H9 (cell line): ENCODE measurements at regions not wholly inside any gene's neighbourhood (a gene's known extent, or its start where the extent isn't known, plus 50 kb on each side); places are given as distances from the start of the nearest gene placed in this dataset.

ENCODE experiments used
- DNase-seq: peaks from one replicate; pipeline ENCODE4 v3.0.0-alpha.2; 2017
- H2AFZ ChIP-seq: one replicate; pipeline ENCODE4 v1.6.1; 2013; ENCODE audit warnings: mild to moderate bottlenecking, low read length, control low read depth, moderate library complexity
- H2AK5ac ChIP-seq: 2 replicates; pipeline ENCODE4 v1.6.1; 2013; ENCODE audit warnings: low read length, control low read depth, mixed read lengths; ENCODE audit not compliant: insufficient read length
- H2BK120ac ChIP-seq: one replicate; pipeline ENCODE4 v1.6.1; 2013; ENCODE audit warnings: low read depth, mild to moderate bottlenecking, low read length, control low read depth, inconsistent platforms; ENCODE audit not compliant: poor library complexity, severe bottlenecking
- H2BK12ac ChIP-seq: 2 replicates; pipeline ENCODE4 v1.6.1; 2013; ENCODE audit warnings: low read length, control low read depth, mixed read lengths, low read depth; ENCODE audit not compliant: insufficient read length
- H2BK15ac ChIP-seq: 2 replicates; pipeline ENCODE4 v1.6.1; 2013; ENCODE audit warnings: low read depth, low read length, control low read depth
- H2BK20ac ChIP-seq: one replicate; pipeline ENCODE4 v1.6.1; 2013; ENCODE audit warnings: low read depth, mild to moderate bottlenecking, low read length, control low read depth, inconsistent platforms; ENCODE audit not compliant: poor library complexity, severe bottlenecking
- H2BK5ac ChIP-seq: 2 replicates; pipeline ENCODE4 v1.6.1; 2013; ENCODE audit warnings: low read length, control low read depth, mixed read lengths; ENCODE audit not compliant: insufficient read length
- H3K14ac ChIP-seq: 2 replicates; pipeline ENCODE4 v1.6.1; 2013; ENCODE audit warnings: low read length, control low read depth; ENCODE audit not compliant: insufficient read depth
- H3K18ac ChIP-seq: 2 replicates; pipeline ENCODE4 v1.6.1; 2013; ENCODE audit warnings: low read depth, mild to moderate bottlenecking, mixed read lengths, low read length, control low read depth; ENCODE audit not compliant: insufficient read length
- H3K23ac ChIP-seq: 2 replicates; pipeline ENCODE4 v1.6.1; 2013; ENCODE audit warnings: low read length, control low read depth, mixed read lengths, low read depth; ENCODE audit not compliant: insufficient read length
- H3K23me2 ChIP-seq: 2 replicates; pipeline ENCODE4 v1.6.1; 2013; ENCODE audit warnings: low read depth, mild to moderate bottlenecking, mixed read lengths, low read length, control low read depth; ENCODE audit not compliant: insufficient read length, poor library complexity, severe bottlenecking
- H3K27ac ChIP-seq: 2 replicates; pipeline ENCODE4 v1.5.1; 2013; ENCODE audit warnings: low read length, control low read depth, mixed read lengths, low read depth; ENCODE audit not compliant: insufficient read length
- H3K27me3 ChIP-seq: 2 replicates; pipeline ENCODE4 v1.6.1; 2013; ENCODE audit warnings: low read length, control low read depth, inconsistent platforms; ENCODE audit not compliant: insufficient read depth
- H3K4ac ChIP-seq: 2 replicates; pipeline ENCODE4 v1.6.1; 2013; ENCODE audit warnings: low read depth, mild to moderate bottlenecking, control low read depth, inconsistent platforms, low read length, moderate library complexity
- H3K4me1 ChIP-seq: 2 replicates; pipeline ENCODE4 v1.6.1; 2013; ENCODE audit warnings: low read length, control low read depth, inconsistent platforms; ENCODE audit not compliant: insufficient read depth
- H3K4me2 ChIP-seq: 2 replicates; pipeline ENCODE4 v1.6.1; 2013; ENCODE audit warnings: low read length, control low read depth, mixed read lengths; ENCODE audit not compliant: insufficient read length, insufficient read depth
- H3K56ac ChIP-seq: 2 replicates; pipeline ENCODE4 v1.6.1; 2013; ENCODE audit warnings: low read depth, mild to moderate bottlenecking, mixed read lengths, low read length, control low read depth; ENCODE audit not compliant: insufficient read length
- H3K79me1 ChIP-seq: 2 replicates; pipeline ENCODE4 v1.6.1; 2013; ENCODE audit warnings: low read depth, mild to moderate bottlenecking, moderate library complexity, low read length, control low read depth, inconsistent platforms; ENCODE audit not compliant: insufficient read depth, poor library complexity, severe bottlenecking
- H3K79me2 ChIP-seq: 2 replicates; pipeline ENCODE4 v1.6.1; 2013; ENCODE audit warnings: low read length, control low read depth, inconsistent platforms; ENCODE audit not compliant: insufficient read depth
- H3K9ac ChIP-seq: 2 replicates; pipeline ENCODE4 v1.6.1; 2013; ENCODE audit warnings: low read length, control low read depth, mixed read lengths; ENCODE audit not compliant: insufficient read length; ENCODE audit errors: extremely low read depth
- H3K9me3 ChIP-seq: one replicate; pipeline ENCODE4 v1.6.1; 2013; ENCODE audit warnings: low read depth, low read length, inconsistent platforms; ENCODE audit not compliant: control insufficient read depth
- H3T11ph ChIP-seq: one replicate; pipeline ENCODE4 v1.6.1; 2013; ENCODE audit warnings: mild to moderate bottlenecking, low read length, control low read depth, inconsistent platforms
- H4K20me1 ChIP-seq: one replicate; pipeline ENCODE4 v1.6.1; 2013; ENCODE audit not compliant: control insufficient read depth, insufficient read length, insufficient read depth
- H4K5ac ChIP-seq: 2 replicates; pipeline ENCODE4 v1.6.1; 2013; ENCODE audit warnings: low read depth, mild to moderate bottlenecking, mixed read lengths, low read length, control low read depth; ENCODE audit not compliant: insufficient read length
- H4K8ac ChIP-seq: replicated peaks from 2 replicates; pipeline ENCODE4 v1.6.1; 2013; ENCODE audit warnings: low read length, control low read depth, mixed read lengths, low read depth; ENCODE audit not compliant: insufficient read length
- H4K91ac ChIP-seq: 2 replicates; pipeline ENCODE4 v1.6.1; 2013; ENCODE audit warnings: low read depth, mild to moderate bottlenecking, moderate library complexity, mixed read lengths, low read length, control low read depth; ENCODE audit not compliant: insufficient read length
- H3K27ac Mint-ChIP-seq, 3 experiments: 2 replicates in 2 of 3; 3 replicates in 1 of 3; pipeline ENCODE4 v1.8.0; 2020 to 2021; ENCODE audit warnings: mixed read lengths in 3 of 3, mild to moderate bottlenecking in 1 of 3, moderate library complexity in 1 of 3
- H3K27me3 Mint-ChIP-seq: 2 replicates; pipeline ENCODE4 v1.8.0; 2021; ENCODE audit warnings: low read depth, mild to moderate bottlenecking, moderate library complexity, mixed read lengths
- H3K36me3 Mint-ChIP-seq, 3 experiments: 2 replicates in 2 of 3; 3 replicates in 1 of 3; pipeline ENCODE4 v1.8.0; 2020 to 2021; ENCODE audit warnings: low read depth in 3 of 3, mixed read lengths in 3 of 3; ENCODE audit not compliant: insufficient read depth in 1 of 3
- H3K4me1 Mint-ChIP-seq, 2 experiments: 2 replicates each; pipeline ENCODE4 v1.8.0; 2020; ENCODE audit warnings: mixed read lengths in 2 of 2
- H3K4me3 Mint-ChIP-seq, 2 experiments: 2 replicates in 1 of 2; 3 replicates in 1 of 2; pipeline ENCODE4 v1.8.0; 2020 to 2021; ENCODE audit warnings: mild to moderate bottlenecking in 2 of 2, mixed read lengths in 2 of 2, moderate library complexity in 1 of 2
- H3K9me3 Mint-ChIP-seq, 2 experiments: 2 replicates in 1 of 2; 3 replicates in 1 of 2; pipeline ENCODE4 v1.8.0; 2020; ENCODE audit warnings: mild to moderate bottlenecking in 2 of 2, mixed read lengths in 2 of 2, moderate library complexity in 1 of 2
- WGBS: extraction: QIAGEN DNeasy Blood & Tissue Kit; methylation state at CpG from one replicate; pipeline ENCODE4 v1.1.7; 2013; ENCODE audit warnings: missing lambda C conversion rate, low lambda C conversion rate, mixed read lengths; ENCODE audit not compliant: insufficient read length; ENCODE audit errors: extremely low coverage; 5-methylcytosine and 5-hydroxymethylcytosine counted together
- TF ChIP-seq, protein P1 (sequence below): fragments of 200-600 bp; sonication (generic); conservative IDR thresholded peaks from 3 replicates; pipeline ENCODE4 v1.8.0; 2021; ENCODE audit warnings: antibody characterized with exemption, mild to moderate bottlenecking

DNA sequence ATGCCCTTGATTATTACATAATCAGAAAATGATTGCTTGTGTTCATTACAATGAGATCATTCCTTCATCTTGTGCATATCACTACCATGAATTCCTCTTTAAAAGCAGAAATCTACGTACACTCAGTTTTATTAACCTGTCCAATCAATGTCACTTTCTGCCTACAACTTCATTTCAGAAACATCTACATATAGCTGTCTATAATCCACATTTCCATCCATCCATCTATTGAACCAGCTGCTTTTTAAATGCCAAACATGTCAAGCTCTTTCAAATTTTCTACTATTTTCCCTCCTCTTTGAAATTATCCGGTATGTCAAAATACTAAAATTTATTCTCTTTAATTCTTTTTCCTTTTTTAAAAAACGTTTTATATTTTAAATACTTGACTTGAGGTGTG is 462.0 kb downstream of the GABRG1 start:
- Histone ChIP-seq H2BK12ac (no peak overlapping the region), H3K79me2 (no peaks in the 10 kb centered on the region), H4K8ac (no peak overlapping the region), H3T11ph (no peak overlapping the region), H3K4me1 (no peaks in the 10 kb centered on the region), H2BK5ac (no peak overlapping the region), H3K23ac (no peak overlapping the region), H3K79me1 (no peaks in the 10 kb centered on the region), H2BK120ac (no peak overlapping the region), H3K27ac (no peak overlapping the region), H2BK20ac (no peak overlapping the region), H3K9me3 (no peaks in the 10 kb centered on the region), H2BK15ac (no peak overlapping the region), H2AK5ac (no peak overlapping the region), H4K91ac (no peak overlapping the region), H3K4ac (no peak overlapping the region), H3K18ac (no peak overlapping the region), H3K9ac (no peak overlapping the region), H2AFZ (no peak overlapping the region), H3K27me3 (no peaks in the 10 kb centered on the region), H3K4me2 (no peak overlapping the region), H4K5ac (no peak overlapping the region), H3K56ac (no peak overlapping the region), H3K23me2 (no peaks in the 10 kb centered on the region), H4K20me1 (no peaks in the 10 kb centered on the region), H3K14ac (no peak overlapping the region)
- no peaks in the 10 kb centered on the region for H3K4me1 Mint-ChIP-seq
- no peaks in the 10 kb centered on the region for H3K36me3 Mint-ChIP-seq
- no peak overlapping the region for H3K27ac Mint-ChIP-seq
- H3K4me3 Mint-ChIP-seq: no peak overlapping the region
- H3K27me3 Mint-ChIP-seq: no peaks in the 10 kb centered on the region
- no peak for DNase-seq
- no peaks in the 10 kb centered on the region for H3K9me3 Mint-ChIP-seq
- TF ChIP-seq, protein P1, sequence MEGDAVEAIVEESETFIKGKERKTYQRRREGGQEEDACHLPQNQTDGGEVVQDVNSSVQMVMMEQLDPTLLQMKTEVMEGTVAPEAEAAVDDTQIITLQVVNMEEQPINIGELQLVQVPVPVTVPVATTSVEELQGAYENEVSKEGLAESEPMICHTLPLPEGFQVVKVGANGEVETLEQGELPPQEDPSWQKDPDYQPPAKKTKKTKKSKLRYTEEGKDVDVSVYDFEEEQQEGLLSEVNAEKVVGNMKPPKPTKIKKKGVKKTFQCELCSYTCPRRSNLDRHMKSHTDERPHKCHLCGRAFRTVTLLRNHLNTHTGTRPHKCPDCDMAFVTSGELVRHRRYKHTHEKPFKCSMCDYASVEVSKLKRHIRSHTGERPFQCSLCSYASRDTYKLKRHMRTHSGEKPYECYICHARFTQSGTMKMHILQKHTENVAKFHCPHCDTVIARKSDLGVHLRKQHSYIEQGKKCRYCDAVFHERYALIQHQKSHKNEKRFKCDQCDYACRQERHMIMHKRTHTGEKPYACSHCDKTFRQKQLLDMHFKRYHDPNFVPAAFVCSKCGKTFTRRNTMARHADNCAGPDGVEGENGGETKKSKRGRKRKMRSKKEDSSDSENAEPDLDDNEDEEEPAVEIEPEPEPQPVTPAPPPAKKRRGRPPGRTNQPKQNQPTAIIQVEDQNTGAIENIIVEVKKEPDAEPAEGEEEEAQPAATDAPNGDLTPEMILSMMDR: no peak
- 100% methylated on average over 2 of the region's 3 CpGs for WGBS
